ENCODE measurements at regions not wholly inside any gene's neighbourhood (a gene's known extent, or its start where the extent isn't known, plus 50 kb on each side); places are given as distances from the start of the nearest gene placed in this dataset.

- TF ChIP-seq CTCF (IDR thresholded peaks at IDR 0.05; ENCODE audit: low read depth, low read length, missing input control) (no peak), NR2F2 (IDR thresholded peaks at IDR 0.05) (no peak), TAF1 (conservative IDR thresholded peaks at IDR 0.05) (no peak), FOXA1 (IDR thresholded peaks at IDR 0.05) (no peak), YY1 (IDR thresholded peaks at IDR 0.05) (no peak)
These were observed 625.0 kb upstream of the MIS18BP1 start for GRCh38 chr14:45877981-45878380.

Data from liver (tissue), 3 donors.